GM12878 (cell line): ENCODE measurements at regions not wholly inside any gene's neighbourhood (a gene's known extent, or its start where the extent isn't known, plus 50 kb on each side); places are given as distances from the start of the nearest gene placed in this dataset.

ENCODE experiments used
- CBFB ChIP-seq: IDR thresholded peaks from 2 replicates; pipeline ENCODE4 v1.6.1; 2016; ENCODE audit warnings: antibody characterized with exemption, low read depth
- CHD1 ChIP-seq: IDR thresholded peaks from 2 replicates; pipeline ENCODE4 v1.6.1; 2012; ENCODE audit warnings: low read depth, low read length, improper control_type of control experiment
- MYC ChIP-seq: IDR thresholded peaks from 2 replicates; pipeline ENCODE4 v1.6.1; 2011; ENCODE audit warnings: mild to moderate bottlenecking, low read length, moderate library complexity, inconsistent platforms; ENCODE audit not compliant: insufficient read depth, insufficient replicate concordance, insufficient read length, severe bottlenecking
- SIN3A ChIP-seq: IDR thresholded peaks from 2 replicates; pipeline ENCODE4 v1.6.1; 2012; ENCODE audit warnings: low read depth, low read length, improper control_type of control experiment
- SREBF2 ChIP-seq: IDR thresholded peaks from 2 replicates; pipeline ENCODE4 v1.6.1; 2012; ENCODE audit warnings: mild to moderate bottlenecking, low read length
- TF ChIP-seq, protein P1 (sequence below): IDR thresholded peaks from 2 replicates; pipeline ENCODE4 v1.6.1; 2012; ENCODE audit warnings: low read depth, low read length, improper control_type of control experiment

GRCh38 chr13:89568746-89569145 is 1778.7 kb upstream of the MIR17HG start:
- no peak for TF ChIP-seq SIN3A
- no peak for TF ChIP-seq CHD1
- TF ChIP-seq MYC = no peak
- no peak for TF ChIP-seq SREBF2
- TF ChIP-seq, protein P1, sequence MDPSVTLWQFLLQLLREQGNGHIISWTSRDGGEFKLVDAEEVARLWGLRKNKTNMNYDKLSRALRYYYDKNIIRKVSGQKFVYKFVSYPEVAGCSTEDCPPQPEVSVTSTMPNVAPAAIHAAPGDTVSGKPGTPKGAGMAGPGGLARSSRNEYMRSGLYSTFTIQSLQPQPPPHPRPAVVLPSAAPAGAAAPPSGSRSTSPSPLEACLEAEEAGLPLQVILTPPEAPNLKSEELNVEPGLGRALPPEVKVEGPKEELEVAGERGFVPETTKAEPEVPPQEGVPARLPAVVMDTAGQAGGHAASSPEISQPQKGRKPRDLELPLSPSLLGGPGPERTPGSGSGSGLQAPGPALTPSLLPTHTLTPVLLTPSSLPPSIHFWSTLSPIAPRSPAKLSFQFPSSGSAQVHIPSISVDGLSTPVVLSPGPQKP = no peak
- no peak for TF ChIP-seq CBFB
